CD14-positive monocyte (primary cell): ENCODE measurements at regions not wholly inside any gene's neighbourhood (a gene's known extent, or its start where the extent isn't known, plus 50 kb on each side); places are given as distances from the start of the nearest gene placed in this dataset.

Experiments used
- DNase-seq, 3 donors: peaks; one replicate each; pipeline ENCODE4 v3.0.0-alpha.2; 2011 to 2022
- H2AFZ ChIP-seq: 2 replicates; pipeline ENCODE4 v1.6.0; 2012; ENCODE audit warnings: mild to moderate bottlenecking, low read depth, low read length, inconsistent platforms; ENCODE audit not compliant: insufficient read depth, poor library complexity, severe bottlenecking
- H3K27ac ChIP-seq, 2 donors: 1 replicate in 1 of 2; 2 replicates in 1 of 2; pipeline ENCODE4 v1.5.1; 2012 to 2013; ENCODE audit warnings: low read length in 2 of 2, control low read depth in 1 of 2, inconsistent platforms in 1 of 2, low read depth in 1 of 2, mild to moderate bottlenecking in 1 of 2
- H3K27me3 ChIP-seq, 2 donors: one replicate each; pipeline versions ENCODE4 v1.6.0 to v1.6.1; 2011 to 2013; ENCODE audit warnings: low read length in 2 of 2; ENCODE audit not compliant: control insufficient read depth in 2 of 2, insufficient read depth in 2 of 2
- H3K36me3 ChIP-seq, 2 donors: replicated peaks in 1 of 2; 1 replicate in 1 of 2; 2 replicates in 1 of 2; pipeline versions ENCODE4 v1.5.1 to v1.6.1; 2012 to 2013; ENCODE audit warnings: low read length in 2 of 2, control low read depth in 1 of 2, inconsistent platforms in 1 of 2, mild to moderate bottlenecking in 1 of 2; ENCODE audit not compliant: insufficient read depth in 2 of 2, control insufficient read depth in 1 of 2
- H3K4me1 ChIP-seq, 2 donors: 1 replicate in 1 of 2; 2 replicates in 1 of 2; pipeline versions ENCODE4 v1.5.1 to v1.6.1; 2012 to 2013; ENCODE audit warnings: low read length in 2 of 2, control low read depth in 1 of 2, inconsistent platforms in 1 of 2, mild to moderate bottlenecking in 1 of 2, moderate library complexity in 1 of 2; ENCODE audit not compliant: insufficient read depth in 2 of 2, control insufficient read depth in 1 of 2
- H3K4me2 ChIP-seq: replicated peaks from 2 replicates; pipeline ENCODE3; 2012; ENCODE audit warnings: low read length, moderate library complexity, mild to moderate bottlenecking; ENCODE audit not compliant: poor library complexity, severe bottlenecking; ENCODE audit errors: extremely low read depth
- H3K4me3 ChIP-seq, 3 experiments: fragments of 200-600 bp in 1 of 3; sonication (generic) in 1 of 3; replicated peaks in 1 of 3; 1 replicate in 2 of 3; 2 replicates in 1 of 3; pipeline ENCODE4 v1.5.1; 2011 to 2013; ENCODE audit warnings: low read length in 3 of 3, mild to moderate bottlenecking in 3 of 3, control low read depth in 2 of 3, low read depth in 2 of 3, inconsistent platforms in 1 of 3, moderate library complexity in 1 of 3
- H3K79me2 ChIP-seq: 2 replicates; pipeline ENCODE4 v1.6.0; 2012; ENCODE audit warnings: mild to moderate bottlenecking, control low read depth, inconsistent platforms, low read length, moderate library complexity; ENCODE audit not compliant: insufficient read depth
- H3K9ac ChIP-seq: 2 replicates; pipeline ENCODE4 v1.6.0; 2017; ENCODE audit warnings: low read length, mild to moderate bottlenecking; ENCODE audit not compliant: insufficient read depth, poor library complexity, severe bottlenecking
- H3K9me3 ChIP-seq, 2 donors: replicated peaks in 1 of 2; 1 replicate in 1 of 2; 2 replicates in 1 of 2; pipeline versions ENCODE4 v1.5.1 to v1.6.1; 2012 to 2013; ENCODE audit warnings: low read length in 2 of 2, control low read depth in 1 of 2; ENCODE audit not compliant: control insufficient read depth in 1 of 2, insufficient read depth in 1 of 2
- H4K20me1 ChIP-seq: 2 replicates; pipeline ENCODE4 v1.6.0; 2012; ENCODE audit warnings: mild to moderate bottlenecking, low read length, control low read depth, moderate library complexity; ENCODE audit not compliant: insufficient read depth
- H3K27ac Mint-ChIP-seq, 7 donors: one replicate each; pipeline ENCODE4 v1.8.0; 2020; ENCODE audit warnings: mild to moderate bottlenecking in 7 of 7, mixed read lengths in 7 of 7, moderate library complexity in 6 of 7, inconsistent platforms in 2 of 7
- H3K27me3 Mint-ChIP-seq, 3 donors: one replicate each; pipeline ENCODE4 v1.8.0; 2021 to 2022; ENCODE audit warnings: low read depth in 3 of 3, mild to moderate bottlenecking in 3 of 3, mixed read lengths in 3 of 3, moderate library complexity in 3 of 3, inconsistent platforms in 1 of 3
- H3K36me3 Mint-ChIP-seq, 2 donors: one replicate each; pipeline ENCODE4 v1.8.0; 2020; ENCODE audit warnings: mixed read lengths in 2 of 2, inconsistent platforms in 1 of 2, mild to moderate bottlenecking in 1 of 2
- H3K4me1 Mint-ChIP-seq: one replicate; pipeline ENCODE4 v1.8.0; 2020; ENCODE audit warnings: mild to moderate bottlenecking, mixed read lengths
- H3K4me3 Mint-ChIP-seq, 2 donors: one replicate each; pipeline ENCODE4 v1.8.0; 2020; ENCODE audit warnings: mild to moderate bottlenecking in 2 of 2, mixed read lengths in 2 of 2, moderate library complexity in 1 of 2
- H3K9me3 Mint-ChIP-seq, 7 donors: one replicate each; pipeline ENCODE4 v1.8.0; 2020 to 2022; ENCODE audit warnings: mixed read lengths in 7 of 7, mild to moderate bottlenecking in 6 of 7, moderate library complexity in 6 of 7, inconsistent platforms in 2 of 7
- CTCF ChIP-seq: fragments of 200-600 bp; IDR thresholded peaks from one replicate; pipeline ENCODE4 v1.8.0; 2022; ENCODE audit warnings: antibody characterized with exemption, mild to moderate bottlenecking
- WGBS: methylation state at CpG from one replicate; pipeline ENCODE4 v1.1.5; 2013; ENCODE audit warnings: missing lambda C conversion rate; ENCODE audit not compliant: insufficient coverage; 5-methylcytosine and 5-hydroxymethylcytosine counted together
- intact Hi-C, 2 donors: fragments of 100-400 bp; cut with micrococcal nuclease; formaldehyde crosslinking; loops; one replicate each; pipeline versions ENCODE4 v1.15.0 to v1.15.1; 2023

GRCh38 chr3:61444782-61445181 is 116.6 kb upstream of the PTPRG start:
- H3K27me3 ChIP-seq = no peaks in the 10 kb centered on the region
- no peak overlapping the region for H3K4me3 ChIP-seq
- no peak overlapping the region for H2AFZ ChIP-seq
- H3K9me3 ChIP-seq = peaks cover 0 to 4% of the 10 kb centered on the region in 2 donors
- no peak overlapping the region for H3K9ac ChIP-seq
- H4K20me1 ChIP-seq = no peaks in the 10 kb centered on the region
- no peak for DNase-seq
- H3K27ac Mint-ChIP-seq = no peak overlapping the region
- no peaks in the 10 kb centered on the region for H3K36me3 ChIP-seq
- peaks cover 0 to 1% (median 0%) of the 10 kb centered on the region in 3 donors for H3K27me3 Mint-ChIP-seq
- H3K9me3 Mint-ChIP-seq = peaks cover 0 to 7% (median 2%) of the 10 kb centered on the region in 7 donors
- H3K36me3 Mint-ChIP-seq = no peaks in the 10 kb centered on the region
- no peaks in the 10 kb centered on the region for H3K4me1 ChIP-seq
- no CpG with 5 or more reads among the region's 1 CpG for WGBS
- no peak overlapping the region for H3K4me2 ChIP-seq
- no peak overlapping the region for H3K4me3 Mint-ChIP-seq
- TF ChIP-seq CTCF = no peak
- H3K27ac ChIP-seq = no peak overlapping the region
- H3K4me1 Mint-ChIP-seq = no peaks in the 10 kb centered on the region
- no peaks in the 10 kb centered on the region for H3K79me2 ChIP-seq
- intact Hi-C loops = no loop called here

DNA sequence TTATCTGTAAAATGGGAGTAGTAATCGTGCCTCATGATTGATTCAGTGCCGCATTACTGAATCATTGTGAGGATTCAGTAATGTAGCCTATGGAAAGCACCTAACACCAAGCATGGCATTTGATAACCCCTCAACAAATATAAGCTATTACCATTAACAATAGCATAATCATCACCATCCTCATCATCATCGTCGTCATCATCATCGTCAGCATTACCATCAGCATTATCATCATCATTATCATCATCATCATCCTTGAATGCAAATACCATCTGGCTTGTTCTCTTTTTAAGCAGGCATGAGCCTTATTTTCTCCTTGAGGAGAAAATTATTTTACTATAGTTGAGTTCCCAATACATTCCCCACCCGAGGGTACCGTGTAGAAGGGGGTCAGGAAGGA is 115.4 kb upstream of the PTPRG start:
- Histone ChIP-seq H3K9ac (no peak overlapping the region), H3K36me3 (no peaks in the 10 kb centered on the region), H3K79me2 (no peaks in the 10 kb centered on the region), H3K4me1 (no peaks in the 10 kb centered on the region), H2AFZ (no peak overlapping the region), H3K4me3 (no peak overlapping the region), H3K9me3 (peaks cover 0 to 4% of the 10 kb centered on the region in 2 donors), H3K27me3 (no peaks in the 10 kb centered on the region), H3K4me2 (no peak overlapping the region), H3K27ac (no peak overlapping the region), H4K20me1 (no peaks in the 10 kb centered on the region)
- H3K36me3 Mint-ChIP-seq = no peaks in the 10 kb centered on the region
- H3K27me3 Mint-ChIP-seq = peaks cover 0 to 1% (median 0%) of the 10 kb centered on the region in 3 donors
- no peak for TF ChIP-seq CTCF
- no peak overlapping the region for H3K4me3 Mint-ChIP-seq
- no peak overlapping the region for H3K27ac Mint-ChIP-seq
- H3K9me3 Mint-ChIP-seq = peaks cover 0 to 7% (median 2%) of the 10 kb centered on the region in 7 donors
- DNase-seq = no peak
- WGBS = no CpG with 5 or more reads among the region's 7 CpGs
- no peaks in the 10 kb centered on the region for H3K4me1 Mint-ChIP-seq
- intact Hi-C loops = no loop called here
